ENCODE measurements at regions not wholly inside any gene's neighbourhood (a gene's known extent, or its start where the extent isn't known, plus 50 kb on each side); places are given as distances from the start of the nearest gene placed in this dataset.

DNA sequence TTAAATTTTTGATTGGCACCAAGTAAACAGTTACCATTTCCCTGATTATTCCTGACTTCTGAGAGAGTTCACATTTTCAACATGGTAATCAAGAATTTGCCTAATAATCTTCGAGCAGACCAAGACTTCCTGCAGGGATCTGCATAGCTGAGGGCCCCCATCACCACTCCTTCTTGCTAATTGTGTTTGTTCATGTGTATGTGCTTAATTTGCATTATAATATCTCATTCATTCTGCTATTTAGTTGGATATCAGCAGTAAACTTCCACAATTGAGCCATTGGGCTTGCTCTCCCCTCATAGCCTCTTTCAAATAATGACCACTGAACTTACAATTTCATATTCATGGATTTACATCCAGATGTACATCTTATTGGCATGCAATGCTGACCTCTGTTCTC lies 292.5 kb downstream of the SPATA18 start:
- TF ChIP-seq CTCF (IDR thresholded peaks at IDR 0.05) (no peak), POLR2A (IDR thresholded peaks at IDR 0.05) (no peak)

Data from thyroid gland (tissue), 4 donors.